ENCODE measurements at regions not wholly inside any gene's neighbourhood (a gene's known extent, or its start where the extent isn't known, plus 50 kb on each side); places are given as distances from the start of the nearest gene placed in this dataset.
"Not testable (repeated sequence)": the region's sequence is repeated elsewhere in the genome, so short reads cannot be mapped to it uniquely, and the experiment has no call there.

- no peak for DNase-seq
Measured at GRCh38 chr7:9082203-9082602, 648.8 kb downstream of the NXPH1 start.

GRCh38 chr7:9083837-9084236, 650.4 kb downstream of the NXPH1 start:
- DNase-seq: no peak

GRCh38 chr7:9091282-9091681, 657.9 kb downstream of the NXPH1 start:
- no peak for DNase-seq

GRCh38 chr7:9097565-9098060, 664.2 kb downstream of the NXPH1 start:
- no peak for DNase-seq

- no peak for DNase-seq
Measured at GRCh38 chr7:9100289-9100688, 666.9 kb downstream of the NXPH1 start.

GRCh38 chr7:9102846-9103245, 669.4 kb downstream of the NXPH1 start:
- no peak for DNase-seq

- DNase-seq: no peak
Measured at GRCh38 chr7:9106747-9107146, 673.3 kb downstream of the NXPH1 start.

- no peak for DNase-seq
Measured at GRCh38 chr7:9120331-9120730, 686.9 kb downstream of the NXPH1 start.

- no peak for DNase-seq
Measured at GRCh38 chr7:9124320-9124719, 690.9 kb downstream of the NXPH1 start.

GRCh38 chr7:9125246-9125645, 691.8 kb downstream of the NXPH1 start:
- DNase-seq: no peak

- DNase-seq: no peak
Measured at GRCh38 chr7:9127901-9128300, 694.5 kb downstream of the NXPH1 start.

GRCh38 chr7:9148687-9149086, 715.3 kb downstream of the NXPH1 start:
- no peak for DNase-seq

GRCh38 chr7:9149499-9150082, 716.2 kb downstream of the NXPH1 start:
- DNase-seq: no peak

GRCh38 chr7:9163691-9164090, 730.3 kb downstream of the NXPH1 start:
- not testable (repeated sequence) for DNase-seq

- no peak for DNase-seq
Measured at GRCh38 chr7:9175871-9176270, 742.5 kb downstream of the NXPH1 start.

GRCh38 chr7:9181356-9181755, 747.9 kb downstream of the NXPH1 start:
- no peak for DNase-seq

GRCh38 chr7:9186730-9187129, 753.3 kb downstream of the NXPH1 start:
- no peak for DNase-seq

- DNase-seq: no peak
Measured at GRCh38 chr7:9189703-9190102, 756.3 kb downstream of the NXPH1 start.

GRCh38 chr7:9192969-9193368, 759.6 kb downstream of the NXPH1 start:
- DNase-seq: no peak

- DNase-seq: no peak
Measured at GRCh38 chr7:9200626-9201025, 767.2 kb downstream of the NXPH1 start.

- DNase-seq: no peak
Measured at GRCh38 chr7:9201928-9202327, 768.5 kb downstream of the NXPH1 start.

- no peak for DNase-seq
Measured at GRCh38 chr7:9204571-9204970, 771.2 kb downstream of the NXPH1 start.

- no peak for DNase-seq
Measured at GRCh38 chr7:9210114-9210513, 776.7 kb downstream of the NXPH1 start.

- no peak for DNase-seq
Measured at GRCh38 chr7:9217204-9217603, 783.8 kb downstream of the NXPH1 start.

GRCh38 chr7:9226500-9226899, 793.1 kb downstream of the NXPH1 start:
- no peak for DNase-seq
